Breast epithelium (tissue), 3 donors: ENCODE measurements at regions not wholly inside any gene's neighbourhood (a gene's known extent, or its start where the extent isn't known, plus 50 kb on each side); places are given as distances from the start of the nearest gene placed in this dataset.

Experiments
- CTCF ChIP-seq, 3 donors: fragments of 450-650 bp; IDR thresholded peaks; one replicate each; pipeline ENCODE4 v1.5.1; 2016 to 2017; ENCODE audit warnings: antibody characterized with exemption in 3 of 3, mild to moderate bottlenecking in 3 of 3, moderate library complexity in 3 of 3
- POLR2AphosphoS5 ChIP-seq, 3 donors: sonication (generic); formaldehyde crosslinking; IDR thresholded peaks; one replicate each; pipeline ENCODE4 v1.6.1; 2017; ENCODE audit warnings: antibody characterized with exemption in 3 of 3

GRCh38 chr1:181352695-181353094 lies 130.6 kb upstream of the CACNA1E start:
- TF ChIP-seq CTCF (IDR thresholded peaks at IDR 0.05) (no peak), POLR2AphosphoS5 (IDR thresholded peaks at IDR 0.05) (no peak)
